COLO829 (cell line): ENCODE measurements at regions not wholly inside any gene's neighbourhood (a gene's known extent, or its start where the extent isn't known, plus 50 kb on each side); places are given as distances from the start of the nearest gene placed in this dataset.

Experiments used
- DNase-seq: peaks from one replicate; pipeline ENCODE4 v3.0.0; 2012; ENCODE audit warnings: low spot score

- DNase-seq = no peak
These were observed 412.0 kb upstream of the CDH5 start for GRCh38 chr16:65954446-65954845.

GRCh38 chr16:65950211-65950610 lies 416.3 kb upstream of the CDH5 start:
- no peak for DNase-seq

GRCh38 chr16:65948361-65948760 lies 418.1 kb upstream of the CDH5 start:
- no peak for DNase-seq

GRCh38 chr16:65947951-65948350 lies 418.5 kb upstream of the CDH5 start:
- DNase-seq = no peak

GRCh38 chr16:65945493-65945892 lies 421.0 kb upstream of the CDH5 start:
- DNase-seq = no peak

- no peak for DNase-seq
These were observed 422.1 kb upstream of the CDH5 start for GRCh38 chr16:65944361-65944760.

GRCh38 chr16:65940711-65941110 lies 425.8 kb upstream of the CDH5 start:
- DNase-seq = no peak

GRCh38 chr16:65938083-65938482 lies 428.4 kb upstream of the CDH5 start:
- DNase-seq = no peak

GRCh38 chr16:65937455-65937854 lies 429.0 kb upstream of the CDH5 start:
- no peak for DNase-seq

- no peak for DNase-seq
These were observed 430.4 kb upstream of the CDH5 start for GRCh38 chr16:65936096-65936495.

- DNase-seq = no peak
These were observed 432.0 kb upstream of the CDH5 start for GRCh38 chr16:65934443-65934842.

- no peak for DNase-seq
These were observed 432.8 kb upstream of the CDH5 start for GRCh38 chr16:65933703-65934102.

- DNase-seq = no peak
These were observed 434.0 kb upstream of the CDH5 start for GRCh38 chr16:65932350-65933072.

- DNase-seq = no peak
These were observed 443.6 kb upstream of the CDH5 start for GRCh38 chr16:65922923-65923322.

GRCh38 chr16:65919986-65920376 lies 446.5 kb upstream of the CDH5 start:
- DNase-seq = no peak

GRCh38 chr16:65919145-65919985 lies 447.1 kb upstream of the CDH5 start:
- no peak for DNase-seq

- no peak for DNase-seq
These were observed 449.0 kb upstream of the CDH5 start for GRCh38 chr16:65917466-65917865.

- DNase-seq = no peak
These were observed 449.5 kb upstream of the CDH5 start for GRCh38 chr16:65916995-65917394.

GRCh38 chr16:65910291-65910690 lies 456.2 kb upstream of the CDH5 start:
- DNase-seq = no peak

- no peak for DNase-seq
These were observed 457.0 kb upstream of the CDH5 start for GRCh38 chr16:65909310-65910050.

- DNase-seq = no peak
These were observed 457.9 kb upstream of the CDH5 start for GRCh38 chr16:65908568-65908967.

GRCh38 chr16:65905331-65905730 lies 461.2 kb upstream of the CDH5 start:
- no peak for DNase-seq
